ENCODE measurements at regions not wholly inside any gene's neighbourhood (a gene's known extent, or its start where the extent isn't known, plus 50 kb on each side); places are given as distances from the start of the nearest gene placed in this dataset.

GRCh38 chr13:50326811-50327210 lies 311.6 kb downstream of the KCNRG start:
- DNase-seq (ENCODE audit: extremely low spot score in 2 of 2) = no peak
- TF ChIP-seq CTCF (IDR thresholded peaks at IDR 0.05) (no peak), POLR2AphosphoS5 (IDR thresholded peaks at IDR 0.05; ENCODE audit: insufficient read depth in 1 of 2, low read depth in 1 of 2) (no peak), POLR2A (IDR thresholded peaks at IDR 0.05) (no peak)
- Histone ChIP-seq H3K27ac (no peak overlapping the region), H3K27me3 (no peaks in the 10 kb centered on the region), H3K4me1 (no peaks in the 10 kb centered on the region), H3K36me3 (no peaks in the 10 kb centered on the region), H3K4me3 (no peak overlapping the region), H3K9me3 (no peaks in the 10 kb centered on the region)
- intact Hi-C loops (cut with DNase I) = no loop called here

GRCh38 chr13:50334115-50334778 lies 319.0 kb downstream of the KCNRG start:
- TF ChIP-seq POLR2AphosphoS5 (IDR thresholded peaks at IDR 0.05; ENCODE audit: insufficient read depth in 1 of 2, low read depth in 1 of 2) (no peak), POLR2A (IDR thresholded peaks at IDR 0.05) (no peak), CTCF (IDR thresholded peaks at IDR 0.05) (no peak)
- Histone ChIP-seq H3K27ac (no peak overlapping the region), H3K36me3 (no peaks in the 10 kb centered on the region), H3K4me1 (no peaks in the 10 kb centered on the region), H3K9me3 (no peaks in the 10 kb centered on the region), H3K27me3 (no peaks in the 10 kb centered on the region), H3K4me3 (no peak overlapping the region)
- no peak for DNase-seq (ENCODE audit: extremely low spot score in 2 of 2)
- intact Hi-C loops (cut with DNase I) = no loop called here

GRCh38 chr13:50334944-50335343 lies 319.7 kb downstream of the KCNRG start:
- H3K4me1 ChIP-seq = no peaks in the 10 kb centered on the region
- H3K27me3 ChIP-seq = no peaks in the 10 kb centered on the region
- DNase-seq (ENCODE audit: extremely low spot score in 2 of 2) = no peak
- no peak for TF ChIP-seq CTCF (IDR thresholded peaks at IDR 0.05)
- no peak for TF ChIP-seq POLR2AphosphoS5 (IDR thresholded peaks at IDR 0.05; ENCODE audit: insufficient read depth in 1 of 2, low read depth in 1 of 2)
- no peak for TF ChIP-seq POLR2A (IDR thresholded peaks at IDR 0.05)
- H3K36me3 ChIP-seq = no peaks in the 10 kb centered on the region
- intact Hi-C loops (cut with DNase I) = no loop called here
- H3K4me3 ChIP-seq = no peak overlapping the region
- H3K27ac ChIP-seq = no peak overlapping the region
- H3K9me3 ChIP-seq = no peaks in the 10 kb centered on the region

- H3K4me3 ChIP-seq = no peak overlapping the region
- H3K9me3 ChIP-seq = no peaks in the 10 kb centered on the region
- H3K4me1 ChIP-seq = no peaks in the 10 kb centered on the region
- intact Hi-C loops (cut with DNase I) = no loop called here
- H3K27ac ChIP-seq = no peak overlapping the region
- no peaks in the 10 kb centered on the region for H3K27me3 ChIP-seq
- TF ChIP-seq POLR2AphosphoS5 (IDR thresholded peaks at IDR 0.05; ENCODE audit: insufficient read depth in 1 of 2, low read depth in 1 of 2) (no peak), POLR2A (IDR thresholded peaks at IDR 0.05) (no peak), CTCF (IDR thresholded peaks at IDR 0.05) (no peak)
- H3K36me3 ChIP-seq = no peaks in the 10 kb centered on the region
- no peak for DNase-seq (ENCODE audit: extremely low spot score in 2 of 2)
Measured at GRCh38 chr13:50339271-50339670, 324.0 kb downstream of the KCNRG start.

- no peak for DNase-seq (ENCODE audit: extremely low spot score in 2 of 2)
- H3K27me3 ChIP-seq = no peaks in the 10 kb centered on the region
- TF ChIP-seq CTCF (IDR thresholded peaks at IDR 0.05) (no peak), POLR2AphosphoS5 (IDR thresholded peaks at IDR 0.05; ENCODE audit: insufficient read depth in 1 of 2, low read depth in 1 of 2) (no peak), POLR2A (IDR thresholded peaks at IDR 0.05) (no peak)
Measured at GRCh38 chr13:50340146-50340545, 324.9 kb downstream of the KCNRG start.

More at GRCh38 chr13:50340146-50340545, 324.9 kb downstream of the KCNRG start:
- H3K9me3 ChIP-seq = no peaks in the 10 kb centered on the region
- H3K4me1 ChIP-seq = no peaks in the 10 kb centered on the region
- intact Hi-C loops (cut with DNase I) = no loop called here
- no peak overlapping the region for H3K27ac ChIP-seq
- no peaks in the 10 kb centered on the region for H3K36me3 ChIP-seq
- no peak overlapping the region for H3K4me3 ChIP-seq

All from vagina (tissue), 2 donors.